HG02852 (cell line): ENCODE measurements at regions not wholly inside any gene's neighbourhood (a gene's known extent, or its start where the extent isn't known, plus 50 kb on each side); places are given as distances from the start of the nearest gene placed in this dataset.
"Not testable (repeated sequence)": the region's sequence is repeated elsewhere in the genome, so short reads cannot be mapped to it uniquely, and the experiment has no call there.

ENCODE experiments used
- ATAC-seq: cut with Tn5 transposase; IDR thresholded peaks from one replicate; pipeline ENCODE4 v1.9.1; 2021; ENCODE audit warnings: mild to moderate bottlenecking, moderate library complexity; ENCODE audit not compliant: unreplicated experiment

- ATAC-seq, result no peak
Measured at GRCh38 chr9:74071502-74071901, 425.6 kb upstream of the RORB start.

- no peak for ATAC-seq
Measured at GRCh38 chr9:74073897-74074296, 423.2 kb upstream of the RORB start.

- no peak for ATAC-seq
Measured at GRCh38 chr9:74078647-74079046, 418.5 kb upstream of the RORB start.

- not testable (repeated sequence) for ATAC-seq
Measured at GRCh38 chr9:74080652-74081051, 416.5 kb upstream of the RORB start.

- no peak for ATAC-seq
Measured at GRCh38 chr9:74083681-74084433, 413.3 kb upstream of the RORB start.

GRCh38 chr9:74085384-74086037, 411.6 kb upstream of the RORB start:
- ATAC-seq, result not testable (repeated sequence)

- ATAC-seq, result not testable (repeated sequence)
Measured at GRCh38 chr9:74090921-74091320, 406.2 kb upstream of the RORB start.

- no peak for ATAC-seq
Measured at GRCh38 chr9:74092491-74092834, 404.7 kb upstream of the RORB start.

- ATAC-seq, result not testable (repeated sequence)
Measured at GRCh38 chr9:74094037-74094436, 403.1 kb upstream of the RORB start.

GRCh38 chr9:74094766-74095165, 402.4 kb upstream of the RORB start:
- no peak for ATAC-seq

GRCh38 chr9:74095925-74096324, 401.2 kb upstream of the RORB start:
- no peak for ATAC-seq

- ATAC-seq, result no peak
Measured at GRCh38 chr9:74096420-74096819, 400.7 kb upstream of the RORB start.

- no peak for ATAC-seq
Measured at GRCh38 chr9:74100042-74100441, 397.1 kb upstream of the RORB start.

GRCh38 chr9:74102148-74102547, 395.0 kb upstream of the RORB start:
- ATAC-seq, result not testable (repeated sequence)

- no peak for ATAC-seq
Measured at GRCh38 chr9:74102702-74103101, 394.4 kb upstream of the RORB start.

GRCh38 chr9:74107692-74108091, 389.4 kb upstream of the RORB start:
- no peak for ATAC-seq

- ATAC-seq, result no peak
Measured at GRCh38 chr9:74115976-74116375, 381.2 kb upstream of the RORB start.

GRCh38 chr9:74117151-74117550, 380.0 kb upstream of the RORB start:
- no peak for ATAC-seq

GRCh38 chr9:74117731-74118130, 379.4 kb upstream of the RORB start:
- no peak for ATAC-seq

GRCh38 chr9:74120061-74120460, 377.1 kb upstream of the RORB start:
- no peak for ATAC-seq

GRCh38 chr9:74120470-74120869, 376.7 kb upstream of the RORB start:
- no peak for ATAC-seq

- ATAC-seq, result no peak
Measured at GRCh38 chr9:74122216-74122615, 374.9 kb upstream of the RORB start.

- ATAC-seq, result no peak
Measured at GRCh38 chr9:74122661-74123060, 374.5 kb upstream of the RORB start.
